OCI-LY7 (cell line): ENCODE measurements at regions not wholly inside any gene's neighbourhood (a gene's known extent, or its start where the extent isn't known, plus 50 kb on each side); places are given as distances from the start of the nearest gene placed in this dataset.

Experiments
- BruUV-seq: library from RNA; stranded (reverse); fragments of 400-500 nt; replicated peaks from 2 replicates; lab custom pipeline; 2021; lab: Mats Ljungman, UMichigan
- CTCF ChIA-PET: fragments of 300-600 bp; sonication (Branson Sonifier 250); formaldehyde crosslinking; loops from one replicate; lab custom pipeline; 2022; ENCODE audit warnings: antibody characterized with exemption; ENCODE audit not compliant: unreplicated experiment; lab: Charles Lee
- POLR2A ChIA-PET: fragments of 300-600 bp; sonication (Branson Sonifier 250); formaldehyde crosslinking; loops from one replicate; lab custom pipeline; 2022; ENCODE audit warnings: antibody characterized with exemption; lab: Charles Lee
- DNase-seq: peaks from one replicate; pipeline ENCODE4 v3.0.0-alpha.2; 2015; ENCODE audit warnings: low spot score
- H2AFZ ChIP-seq: fragments of 200-600 bp; sonication (generic), shearing (Covaris generic); 2 replicates; pipeline ENCODE4 v1.6.1; 2014; ENCODE audit warnings: mild to moderate bottlenecking, antibody characterized with exemption, low read length, moderate library complexity
- H3K27ac ChIP-seq: fragments of 200-600 bp; sonication (generic); 2 replicates; pipeline ENCODE4 v1.5.1; 2014; ENCODE audit warnings: mixed run types, low read depth, mild to moderate bottlenecking, moderate library complexity, low read length, inconsistent platforms; ENCODE audit not compliant: poor library complexity, severe bottlenecking
- H3K36me3 ChIP-seq: fragments of 200-600 bp; sonication (generic); 2 replicates; pipeline ENCODE4 v1.6.1; 2014; ENCODE audit warnings: mild to moderate bottlenecking, antibody characterized with exemption, low read length, moderate library complexity, mixed read lengths; ENCODE audit not compliant: insufficient read depth
- H3K4me1 ChIP-seq: fragments of 200-600 bp; sonication (generic); 2 replicates; pipeline ENCODE4 v1.5.1; 2014; ENCODE audit warnings: mild to moderate bottlenecking, low read length; ENCODE audit not compliant: insufficient read depth, poor library complexity, severe bottlenecking
- H3K4me2 ChIP-seq: fragments of 200-600 bp; sonication (generic); 2 replicates; pipeline ENCODE4 v1.6.1; 2014; ENCODE audit warnings: mild to moderate bottlenecking, low read length
- H3K4me3 ChIP-seq: fragments of 200-600 bp; sonication (generic); 2 replicates; pipeline ENCODE4 v1.5.1; 2014; ENCODE audit warnings: mild to moderate bottlenecking, low read depth, low read length; ENCODE audit not compliant: poor library complexity, severe bottlenecking
- H3K79me2 ChIP-seq: fragments of 200-600 bp; sonication (generic); 2 replicates; pipeline ENCODE4 v1.6.1; 2016; ENCODE audit warnings: low read depth, mild to moderate bottlenecking, low read length, moderate library complexity, mixed read lengths; ENCODE audit not compliant: insufficient read depth
- H3K9me2 ChIP-seq: fragments of 200-600 bp; sonication (generic); 2 replicates; pipeline ENCODE4 v1.6.1; 2016; ENCODE audit warnings: mild to moderate bottlenecking, low read length, mixed read lengths; ENCODE audit not compliant: insufficient read depth
- H3K9me3 ChIP-seq: fragments of 200-600 bp; sonication (generic); 2 replicates; pipeline ENCODE4 v1.6.1; 2014; ENCODE audit warnings: mild to moderate bottlenecking, mixed run types, low read length, mixed read lengths
- H4K20me1 ChIP-seq: fragments of 200-600 bp; sonication (generic); 2 replicates; pipeline ENCODE4 v1.6.1; 2014; ENCODE audit warnings: mild to moderate bottlenecking, antibody characterized with exemption, low read length, moderate library complexity, mixed read lengths; ENCODE audit not compliant: insufficient read depth
- CTCF ChIP-seq: fragments of 200-600 bp; sonication (generic); conservative IDR thresholded peaks from 2 replicates; pipeline ENCODE4 v1.5.1; 2014; ENCODE audit warnings: mild to moderate bottlenecking, antibody characterized with exemption, low read length, moderate library complexity, mixed read lengths
- EZH2phosphoT487 ChIP-seq: fragments of 200-600 bp; sonication (generic); IDR thresholded peaks from 2 replicates; pipeline ENCODE4 v1.6.1; 2018; ENCODE audit warnings: low read depth, borderline replicate concordance, mild to moderate bottlenecking, mixed run types, antibody characterized with exemption, low read length, moderate library complexity, mixed read lengths
- intact Hi-C: fragments of 100-400 bp; cut with micrococcal nuclease; formaldehyde crosslinking; loops from one replicate; pipeline ENCODE4 v1.10.0; 2022; ENCODE audit not compliant: unreplicated experiment

DNA sequence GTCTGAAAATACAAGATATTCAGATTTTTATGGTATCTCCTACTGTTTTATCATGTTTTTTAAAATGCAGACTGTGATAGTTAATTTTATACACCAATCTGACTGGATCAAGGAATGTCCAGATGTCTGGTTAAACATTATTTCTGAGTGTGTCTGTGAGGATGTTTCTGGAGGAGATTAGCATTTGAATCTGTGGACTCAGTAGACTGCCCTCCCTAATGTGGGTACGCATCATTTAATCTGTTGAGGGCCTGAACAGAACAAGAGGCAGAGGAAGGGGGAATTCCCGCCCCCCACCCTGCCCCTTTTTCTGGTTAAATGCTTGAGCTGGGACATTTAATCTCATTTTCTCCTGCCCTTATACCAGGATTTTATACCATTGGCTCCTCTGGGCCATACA, 72.1 kb downstream of the AVPR1A start:
- DNase-seq = no peak
- Histone ChIP-seq H3K27ac (no peak overlapping the region), H3K4me2 (no peak overlapping the region), H3K4me1 (no peaks in the 10 kb centered on the region), H3K9me2 (no peaks in the 10 kb centered on the region), H3K79me2 (no peaks in the 10 kb centered on the region), H4K20me1 (no peaks in the 10 kb centered on the region), H3K36me3 (no peaks in the 10 kb centered on the region), H3K9me3 (no peaks in the 10 kb centered on the region), H2AFZ (no peak overlapping the region), H3K4me3 (no peak overlapping the region)
- ChIA-PET POLR2A (no interaction called here), CTCF (no interaction called here)
- intact Hi-C loops = no loop called here
- TF ChIP-seq CTCF (no peak), EZH2phosphoT487 (no peak)
- BruUV-seq = no TSS peak

- Histone ChIP-seq H3K27ac (no peak overlapping the region), H3K9me3 (no peaks in the 10 kb centered on the region), H3K4me1 (no peaks in the 10 kb centered on the region), H3K4me2 (no peak overlapping the region), H3K4me3 (no peak overlapping the region), H3K79me2 (no peaks in the 10 kb centered on the region), H3K9me2 (no peaks in the 10 kb centered on the region), H2AFZ (no peak overlapping the region), H3K36me3 (no peaks in the 10 kb centered on the region), H4K20me1 (no peaks in the 10 kb centered on the region)
- no peak for TF ChIP-seq EZH2phosphoT487
- TF ChIP-seq CTCF = no peak
- POLR2A ChIA-PET = interaction anchor here (0.6 to 0.7 kb wide), 2 partner anchors 50 to 94 kb away, joined by 3 read pairs; no protein-coding TSS in a partner anchor
- DNase-seq = no peak
- no TSS peak for BruUV-seq
- CTCF ChIA-PET = no interaction called here
- intact Hi-C loops = no loop called here
These were observed 75.5 kb downstream of the AVPR1A start for GRCh38 chr12:63075376-63076060.

- no TSS peak for BruUV-seq
- no peak for DNase-seq
- POLR2A ChIA-PET = no interaction called here
These were observed 80.3 kb downstream of the AVPR1A start for GRCh38 chr12:63070709-63071108.

More at GRCh38 chr12:63070709-63071108, 80.3 kb downstream of the AVPR1A start:
- TF ChIP-seq CTCF = no peak
- no peak for TF ChIP-seq EZH2phosphoT487
- no peak overlapping the region for H3K27ac ChIP-seq
- H3K36me3 ChIP-seq = no peaks in the 10 kb centered on the region
- CTCF ChIA-PET = no interaction called here
- intact Hi-C loops = no loop called here
- H3K9me2 ChIP-seq = no peaks in the 10 kb centered on the region
- H3K4me1 ChIP-seq = no peaks in the 10 kb centered on the region
- no peak overlapping the region for H2AFZ ChIP-seq
- no peak overlapping the region for H3K4me3 ChIP-seq
- H4K20me1 ChIP-seq = no peaks in the 10 kb centered on the region
- no peaks in the 10 kb centered on the region for H3K79me2 ChIP-seq
- H3K4me2 ChIP-seq = no peak overlapping the region
- no peaks in the 10 kb centered on the region for H3K9me3 ChIP-seq
